ENCODE measurements at regions not wholly inside any gene's neighbourhood (a gene's known extent, or its start where the extent isn't known, plus 50 kb on each side); places are given as distances from the start of the nearest gene placed in this dataset.

DNA sequence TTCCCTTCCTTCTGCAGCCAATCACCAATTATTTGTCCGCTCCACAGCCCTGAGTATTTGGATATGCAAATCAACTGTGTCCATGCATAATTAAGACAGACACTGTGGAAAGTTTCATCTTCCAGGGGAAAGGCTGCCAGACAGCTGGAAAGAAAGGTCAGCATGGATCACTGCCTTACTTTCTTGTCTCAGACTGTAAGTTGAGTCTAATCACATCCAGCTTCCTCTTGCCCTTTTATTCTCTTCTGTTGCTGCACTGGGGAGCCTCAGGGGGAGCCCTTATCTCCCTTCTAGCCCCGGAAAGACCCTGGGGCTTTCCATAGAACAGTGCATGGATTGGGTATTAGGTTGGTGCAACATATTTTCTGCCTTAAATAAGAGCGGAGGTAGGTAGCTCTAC lies 182.9 kb downstream of the OMA1 start:
- H3K4me1 ChIP-seq (ENCODE audit: control insufficient read depth, insufficient read depth, low read length) = no peaks in the 10 kb centered on the region
- H3K9ac ChIP-seq (ENCODE audit: low read length) = no peak overlapping the region
- H3K9me3 ChIP-seq (ENCODE audit: control insufficient read depth, low read length) = no peaks in the 10 kb centered on the region
- no peaks in the 10 kb centered on the region for H3K36me3 ChIP-seq (ENCODE audit: control insufficient read depth, insufficient read depth, low read length)
- H3K27me3 ChIP-seq (ENCODE audit: control insufficient read depth, insufficient read depth, low read length) = no peaks in the 10 kb centered on the region
- no peak overlapping the region for H3K4me3 ChIP-seq (ENCODE audit: low read length)

DNA sequence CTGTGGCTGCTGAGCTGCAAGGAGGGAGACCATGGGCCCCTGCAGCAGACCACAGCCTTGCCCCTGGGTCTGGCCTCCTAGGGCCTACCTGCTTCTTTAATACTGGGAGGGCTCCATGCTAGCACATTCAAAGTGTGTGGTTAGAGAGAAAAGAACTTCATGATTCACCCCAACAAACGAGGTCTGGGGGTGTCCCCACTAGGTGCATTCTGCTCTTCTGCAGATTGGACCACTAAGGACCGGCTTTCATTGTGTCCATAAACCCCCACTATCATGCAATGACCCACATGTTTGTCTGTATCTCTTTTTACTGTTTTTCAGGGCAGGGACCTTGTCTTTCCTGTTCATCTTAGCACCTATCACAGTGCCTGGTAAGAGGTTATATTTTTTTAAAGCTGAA lies 185.4 kb downstream of the OMA1 start:
- no peak overlapping the region for H3K9ac ChIP-seq (ENCODE audit: low read length)
- H3K4me1 ChIP-seq (ENCODE audit: control insufficient read depth, insufficient read depth, low read length) = no peaks in the 10 kb centered on the region
- H3K4me3 ChIP-seq (ENCODE audit: low read length) = no peak overlapping the region
- no peaks in the 10 kb centered on the region for H3K27me3 ChIP-seq (ENCODE audit: control insufficient read depth, insufficient read depth, low read length)
- no peaks in the 10 kb centered on the region for H3K36me3 ChIP-seq (ENCODE audit: control insufficient read depth, insufficient read depth, low read length)
- H3K9me3 ChIP-seq (ENCODE audit: control insufficient read depth, low read length) = no peaks in the 10 kb centered on the region

DNA sequence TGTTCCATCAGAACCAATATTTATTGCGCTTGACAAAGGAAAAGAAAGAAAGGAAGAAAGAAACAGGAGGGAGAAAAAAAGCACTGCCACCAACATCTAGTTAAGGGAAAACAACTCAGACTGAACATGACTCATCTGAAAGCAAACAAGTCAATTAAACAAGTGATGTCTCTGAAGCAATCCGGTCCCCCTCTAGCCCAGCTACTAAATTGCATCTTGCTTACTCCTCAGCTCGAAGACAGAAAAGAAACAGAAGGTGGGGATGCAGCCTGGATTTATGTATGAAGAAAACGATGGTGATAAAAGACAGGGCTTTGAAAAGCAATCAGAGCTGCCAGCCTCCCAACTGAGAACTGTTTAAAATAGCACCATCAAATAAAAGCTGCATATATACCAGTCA lies 188.2 kb downstream of the OMA1 start:
- Histone ChIP-seq H3K4me1 (ENCODE audit: control insufficient read depth, insufficient read depth, low read length) (no peaks in the 10 kb centered on the region), H3K27me3 (ENCODE audit: control insufficient read depth, insufficient read depth, low read length) (no peaks in the 10 kb centered on the region), H3K4me3 (ENCODE audit: low read length) (no peak overlapping the region), H3K36me3 (ENCODE audit: control insufficient read depth, insufficient read depth, low read length) (no peaks in the 10 kb centered on the region), H3K9me3 (ENCODE audit: control insufficient read depth, low read length) (no peaks in the 10 kb centered on the region), H3K9ac (ENCODE audit: low read length) (no peak overlapping the region)

DNA sequence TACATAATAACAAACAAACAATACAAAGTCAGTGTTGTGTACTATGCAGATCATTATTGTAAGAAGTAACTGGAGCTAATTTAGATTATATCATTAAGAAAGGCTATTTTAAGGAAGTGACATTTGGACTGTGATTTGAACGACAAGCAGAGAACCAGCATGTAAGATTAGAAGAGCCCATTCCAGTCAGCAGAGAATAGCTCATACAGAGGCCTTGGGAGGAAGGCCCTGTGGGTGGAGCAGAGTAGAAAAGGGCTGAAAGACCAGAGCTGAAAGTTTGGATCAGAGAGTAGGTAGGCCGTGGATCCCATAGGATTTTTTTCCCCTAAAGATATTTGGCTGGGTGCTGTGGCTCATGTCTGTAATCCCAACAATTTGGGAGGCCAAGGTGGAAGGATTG lies 190.1 kb downstream of the OMA1 start:
- H3K4me1 ChIP-seq (ENCODE audit: control insufficient read depth, insufficient read depth, low read length) = no peaks in the 10 kb centered on the region
- H3K9me3 ChIP-seq (ENCODE audit: control insufficient read depth, low read length) = no peaks in the 10 kb centered on the region
- H3K27me3 ChIP-seq (ENCODE audit: control insufficient read depth, insufficient read depth, low read length) = no peaks in the 10 kb centered on the region
- no peaks in the 10 kb centered on the region for H3K36me3 ChIP-seq (ENCODE audit: control insufficient read depth, insufficient read depth, low read length)
- no peak overlapping the region for H3K4me3 ChIP-seq (ENCODE audit: low read length)
- no peak overlapping the region for H3K9ac ChIP-seq (ENCODE audit: low read length)

DNA sequence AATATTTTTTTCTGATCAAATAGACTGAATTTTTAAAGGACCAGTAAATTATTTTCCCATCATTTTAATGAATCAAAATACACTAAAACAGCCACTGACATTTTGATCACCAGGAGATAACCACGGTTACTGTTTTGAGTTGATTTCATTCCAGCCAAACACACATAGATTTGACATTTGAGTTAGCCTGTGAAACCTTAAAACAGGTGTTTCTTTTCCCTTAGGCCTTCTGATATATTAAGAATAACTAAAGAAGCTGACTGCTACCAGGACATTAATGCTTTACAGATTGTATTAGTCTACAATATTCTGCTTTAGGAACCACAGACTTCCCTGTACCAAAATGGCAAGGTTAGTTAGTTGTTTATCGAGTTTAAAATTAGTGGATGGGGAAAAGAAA lies 193.4 kb downstream of the OMA1 start:
- no peak overlapping the region for H3K4me3 ChIP-seq (ENCODE audit: low read length)
- H3K36me3 ChIP-seq (ENCODE audit: control insufficient read depth, insufficient read depth, low read length) = no peaks in the 10 kb centered on the region
- no peak overlapping the region for H3K9ac ChIP-seq (ENCODE audit: low read length)
- H3K9me3 ChIP-seq (ENCODE audit: control insufficient read depth, low read length) = no peaks in the 10 kb centered on the region
- H3K27me3 ChIP-seq (ENCODE audit: control insufficient read depth, insufficient read depth, low read length) = no peaks in the 10 kb centered on the region
- no peaks in the 10 kb centered on the region for H3K4me1 ChIP-seq (ENCODE audit: control insufficient read depth, insufficient read depth, low read length)

DNA sequence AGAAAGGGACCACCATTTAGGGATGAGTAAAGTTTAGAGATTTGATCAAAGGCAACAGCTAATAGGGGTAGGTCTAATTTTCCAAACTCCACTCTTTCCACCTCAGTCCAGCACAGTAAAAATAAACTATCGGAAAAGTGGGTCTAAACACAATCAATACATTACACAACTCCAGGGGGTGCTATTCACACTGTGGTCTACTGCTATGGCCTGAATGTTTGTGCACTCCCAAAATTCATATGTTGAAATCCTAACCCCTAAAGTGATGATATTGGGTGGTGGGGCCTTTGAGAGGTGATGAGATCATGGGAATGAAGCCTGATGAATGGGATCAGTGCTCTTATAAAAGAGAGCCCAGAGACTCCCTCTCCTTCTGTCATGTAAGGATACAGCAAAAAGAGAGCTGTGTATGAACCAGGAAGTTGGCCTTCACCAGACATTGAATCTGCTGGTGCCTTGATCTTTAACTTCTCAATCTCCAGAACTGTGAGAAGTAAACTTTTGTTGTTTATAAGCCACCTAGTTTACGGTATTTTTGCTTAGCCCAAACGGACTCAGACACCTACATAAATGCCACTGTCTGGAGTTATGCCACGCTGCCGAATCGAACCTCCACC lies 193.9 kb downstream of the OMA1 start:
- Histone ChIP-seq H3K4me1 (ENCODE audit: control insufficient read depth, insufficient read depth, low read length) (peaks cover 4% of the 10 kb centered on the region), H3K27me3 (ENCODE audit: control insufficient read depth, insufficient read depth, low read length) (no peaks in the 10 kb centered on the region), H3K9me3 (ENCODE audit: control insufficient read depth, low read length) (no peaks in the 10 kb centered on the region), H3K36me3 (ENCODE audit: control insufficient read depth, insufficient read depth, low read length) (no peaks in the 10 kb centered on the region), H3K9ac (ENCODE audit: low read length) (no peak overlapping the region), H3K4me3 (ENCODE audit: low read length) (no peak overlapping the region)

DNA sequence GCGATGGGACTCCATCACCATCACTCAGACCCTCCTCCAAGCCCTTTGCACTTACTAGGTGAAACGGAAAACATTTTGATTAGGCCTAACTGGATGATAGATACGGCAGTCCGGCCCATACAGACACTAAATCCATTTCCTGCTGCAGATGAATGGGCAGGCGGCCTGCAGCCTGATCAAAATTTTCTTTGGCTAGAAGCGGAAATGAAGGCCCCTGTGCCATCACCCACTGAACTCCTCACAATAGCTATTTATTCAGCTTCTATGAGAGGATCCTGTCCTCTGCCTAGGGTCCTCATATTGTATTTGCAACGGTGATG lies 200.5 kb downstream of the OMA1 start:
- peaks cover 11% of the 10 kb centered on the region for H3K4me1 ChIP-seq (ENCODE audit: control insufficient read depth, insufficient read depth, low read length)
- no peaks in the 10 kb centered on the region for H3K27me3 ChIP-seq (ENCODE audit: control insufficient read depth, insufficient read depth, low read length)
- no peak overlapping the region for H3K9ac ChIP-seq (ENCODE audit: low read length)
- no peaks in the 10 kb centered on the region for H3K9me3 ChIP-seq (ENCODE audit: control insufficient read depth, low read length)
- no peak overlapping the region for H3K4me3 ChIP-seq (ENCODE audit: low read length)
- H3K36me3 ChIP-seq (ENCODE audit: control insufficient read depth, insufficient read depth, low read length) = no peaks in the 10 kb centered on the region

DNA sequence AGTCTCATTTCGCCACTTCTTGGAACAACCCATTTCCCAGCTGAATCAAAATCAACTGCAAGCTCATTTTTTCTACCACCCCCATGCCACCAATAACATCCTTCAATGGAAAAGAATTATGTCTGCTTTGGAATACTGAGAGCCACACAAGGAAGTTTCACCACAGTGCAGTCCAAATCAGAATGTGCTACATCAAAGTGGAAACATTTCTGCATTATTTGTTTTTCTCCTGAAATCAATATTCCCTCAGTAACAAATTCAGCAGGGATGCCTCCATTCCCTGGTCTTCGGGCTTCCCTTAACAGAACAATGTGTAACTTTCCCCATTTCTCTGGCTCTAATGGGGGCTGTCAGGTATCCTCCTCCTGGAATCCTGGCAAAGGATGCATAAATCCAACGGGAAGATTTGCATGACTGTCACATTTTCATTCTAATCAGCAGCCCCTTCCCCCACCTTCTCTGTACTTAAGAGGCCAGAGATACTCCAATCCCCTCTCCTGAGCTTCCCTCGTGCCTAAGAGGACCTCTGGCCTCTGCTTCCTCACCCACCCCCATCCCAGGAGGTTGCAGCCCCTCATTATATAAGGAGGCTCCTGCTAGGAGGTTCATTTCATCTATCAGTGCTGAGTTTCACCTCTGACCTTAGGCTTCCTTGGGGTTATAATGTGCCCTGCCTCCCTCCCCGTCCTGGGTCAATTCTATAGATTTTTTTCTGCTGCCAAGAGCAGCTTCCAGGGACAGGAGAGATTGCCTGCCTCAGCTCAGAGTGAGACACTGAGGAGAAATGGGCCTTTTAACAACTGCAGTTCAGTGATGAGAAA lies 201.1 kb downstream of the OMA1 start:
- no peaks in the 10 kb centered on the region for H3K9me3 ChIP-seq (ENCODE audit: control insufficient read depth, low read length)
- H3K4me1 ChIP-seq (ENCODE audit: control insufficient read depth, insufficient read depth, low read length) = peaks cover 11% of the 10 kb centered on the region
- H3K4me3 ChIP-seq (ENCODE audit: low read length) = no peak overlapping the region
- H3K9ac ChIP-seq (ENCODE audit: low read length) = no peak overlapping the region
- no peaks in the 10 kb centered on the region for H3K36me3 ChIP-seq (ENCODE audit: control insufficient read depth, insufficient read depth, low read length)
- H3K27me3 ChIP-seq (ENCODE audit: control insufficient read depth, insufficient read depth, low read length) = no peaks in the 10 kb centered on the region

DNA sequence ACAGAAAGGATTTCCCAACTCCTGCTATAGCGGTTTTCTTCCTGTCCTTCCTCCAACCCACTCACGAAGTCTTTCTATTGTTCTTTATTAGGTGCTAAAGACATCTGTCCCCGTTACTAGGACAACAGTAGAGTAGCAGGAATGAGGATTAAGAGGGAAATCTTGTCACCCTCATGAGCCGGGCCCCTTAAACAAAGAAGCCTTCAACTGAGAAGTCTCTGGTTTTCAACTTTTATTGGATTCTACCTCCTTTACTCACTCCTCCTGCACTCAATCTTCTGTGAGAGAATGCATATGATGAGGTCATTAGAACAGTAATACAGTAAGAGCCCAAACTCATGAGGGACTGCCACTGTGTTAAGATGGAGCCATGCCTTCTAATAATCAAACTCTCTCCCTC lies 206.3 kb downstream of the OMA1 start:
- no peaks in the 10 kb centered on the region for H3K9me3 ChIP-seq (ENCODE audit: control insufficient read depth, low read length)
- no peaks in the 10 kb centered on the region for H3K27me3 ChIP-seq (ENCODE audit: control insufficient read depth, insufficient read depth, low read length)
- H3K4me3 ChIP-seq (ENCODE audit: low read length) = no peak overlapping the region

DNA sequence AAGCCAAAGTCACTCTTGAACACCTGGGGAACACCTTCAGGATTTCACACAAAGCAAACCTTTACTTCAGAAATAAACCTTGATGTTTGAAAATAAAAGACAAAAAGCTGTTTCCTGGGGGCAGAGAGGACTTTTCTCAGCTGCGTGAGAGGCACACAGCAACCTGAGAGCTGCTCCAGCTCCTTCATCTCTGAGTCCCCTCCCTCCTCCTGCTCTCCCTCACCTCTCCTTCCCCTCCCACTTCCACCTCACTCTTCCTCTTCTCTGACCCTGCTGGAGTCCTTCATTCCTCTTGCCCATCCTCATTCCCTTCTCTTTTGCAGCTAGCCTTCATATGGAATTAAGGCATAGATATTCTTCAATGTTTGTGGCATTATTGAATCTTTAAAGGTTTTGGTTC lies 208.4 kb downstream of the OMA1 start:
- Histone ChIP-seq H3K4me1 (ENCODE audit: control insufficient read depth, insufficient read depth, low read length) (no peaks in the 10 kb centered on the region), H3K36me3 (ENCODE audit: control insufficient read depth, insufficient read depth, low read length) (no peaks in the 10 kb centered on the region), H3K27me3 (ENCODE audit: control insufficient read depth, insufficient read depth, low read length) (no peaks in the 10 kb centered on the region), H3K4me3 (ENCODE audit: low read length) (no peak overlapping the region), H3K9ac (ENCODE audit: low read length) (no peak overlapping the region), H3K9me3 (ENCODE audit: control insufficient read depth, low read length) (no peaks in the 10 kb centered on the region)

More for the DNA sequence above, 206.3 kb downstream of the OMA1 start:
- H3K9ac ChIP-seq (ENCODE audit: low read length) = no peak overlapping the region
- no peaks in the 10 kb centered on the region for H3K36me3 ChIP-seq (ENCODE audit: control insufficient read depth, insufficient read depth, low read length)
- no peaks in the 10 kb centered on the region for H3K4me1 ChIP-seq (ENCODE audit: control insufficient read depth, insufficient read depth, low read length)

DNA sequence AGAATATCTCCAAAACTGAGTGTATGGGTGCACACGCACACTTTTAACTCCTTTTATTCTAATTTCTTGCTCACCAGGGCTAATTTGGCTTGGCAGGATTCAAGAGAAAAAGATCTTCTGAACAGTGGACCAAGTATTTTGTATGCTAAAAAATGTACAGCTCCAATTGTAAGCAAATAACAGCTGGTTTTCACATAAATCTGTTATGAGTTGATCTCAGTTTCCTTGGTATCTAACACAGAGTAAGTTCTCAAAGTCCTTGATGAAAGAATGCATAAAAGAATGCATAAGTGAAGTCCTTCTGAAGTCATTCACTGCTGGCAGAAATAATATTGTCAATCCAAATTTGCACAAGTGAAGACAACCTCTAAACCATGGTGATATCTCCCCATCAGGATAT lies 213.0 kb downstream of the OMA1 start:
- Histone ChIP-seq H3K4me1 (ENCODE audit: control insufficient read depth, insufficient read depth, low read length) (no peaks in the 10 kb centered on the region), H3K36me3 (ENCODE audit: control insufficient read depth, insufficient read depth, low read length) (no peaks in the 10 kb centered on the region), H3K27me3 (ENCODE audit: control insufficient read depth, insufficient read depth, low read length) (no peaks in the 10 kb centered on the region), H3K9ac (ENCODE audit: low read length) (no peak overlapping the region), H3K9me3 (ENCODE audit: control insufficient read depth, low read length) (no peaks in the 10 kb centered on the region), H3K4me3 (ENCODE audit: low read length) (no peak overlapping the region)

DNA sequence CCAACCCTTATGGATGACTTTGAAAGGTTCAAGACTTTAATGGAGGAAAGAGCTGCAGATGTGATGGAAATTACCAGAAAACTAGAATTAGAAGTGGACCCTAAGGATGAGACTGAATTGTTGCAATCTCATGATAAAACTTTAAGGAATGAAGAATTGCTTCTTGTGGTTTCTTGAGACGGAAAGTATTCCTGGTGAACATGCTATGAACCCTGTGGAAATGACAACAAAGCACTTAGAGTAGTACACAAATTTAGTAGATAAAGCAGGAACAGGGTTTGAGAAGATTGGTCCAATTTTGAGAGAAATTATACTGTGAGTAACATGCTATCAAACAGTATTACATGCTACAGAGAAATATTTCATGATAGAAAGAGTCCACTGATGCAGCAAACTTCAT lies 215.4 kb downstream of the OMA1 start:
- Histone ChIP-seq H3K36me3 (ENCODE audit: control insufficient read depth, insufficient read depth, low read length) (no peaks in the 10 kb centered on the region), H3K9me3 (ENCODE audit: control insufficient read depth, low read length) (no peaks in the 10 kb centered on the region), H3K4me3 (ENCODE audit: low read length) (no peak overlapping the region), H3K9ac (ENCODE audit: low read length) (no peak overlapping the region), H3K4me1 (ENCODE audit: control insufficient read depth, insufficient read depth, low read length) (no peaks in the 10 kb centered on the region), H3K27me3 (ENCODE audit: control insufficient read depth, insufficient read depth, low read length) (no peaks in the 10 kb centered on the region)
